Thoracic aorta (tissue), 2 donors: ENCODE measurements at regions not wholly inside any gene's neighbourhood (a gene's known extent, or its start where the extent isn't known, plus 50 kb on each side); places are given as distances from the start of the nearest gene placed in this dataset.

ENCODE experiments used
- ATAC-seq: fragments of 150-250 bp; one replicate; pipeline ENCODE4 v1.8.0; 2017; ENCODE audit warnings: low read depth; ENCODE audit not compliant: insufficient number of reproducible peaks, low FRiP score
- DNase-seq: peaks from one replicate; pipeline ENCODE4 v3.0.0-alpha.2; 2020; ENCODE audit warnings: low spot score
- H3K27ac ChIP-seq, 2 donors: fragments of 200-600 bp; sonication (generic); 1 replicate in 1 of 2; 2 replicates in 1 of 2; pipeline ENCODE4 v1.5.1; 2016; ENCODE audit warnings: mild to moderate bottlenecking in 2 of 2, moderate library complexity in 2 of 2
- H3K27me3 ChIP-seq: fragments of 200-600 bp; sonication (generic); replicated peaks from 2 replicates; pipeline ENCODE4 v1.6.0; 2016; ENCODE audit warnings: mild to moderate bottlenecking; ENCODE audit not compliant: insufficient read depth
- H3K36me3 ChIP-seq: fragments of 200-600 bp; sonication (generic); one replicate; pipeline ENCODE4 v1.5.1; 2016
- H3K4me1 ChIP-seq, 2 donors: fragments of 200-600 bp; sonication (generic); 1 replicate in 1 of 2; 2 replicates in 1 of 2; pipeline versions ENCODE4 v1.5.1 to v1.6.0; 2016; ENCODE audit warnings: low read depth in 2 of 2, mild to moderate bottlenecking in 1 of 2; ENCODE audit not compliant: control insufficient read depth in 1 of 2
- H3K4me3 ChIP-seq: fragments of 200-600 bp; sonication (generic); 2 replicates; pipeline ENCODE4 v1.5.1; 2016; ENCODE audit warnings: mild to moderate bottlenecking
- H3K9me3 ChIP-seq: fragments of 200-600 bp; sonication (generic); 2 replicates; pipeline ENCODE4 v1.5.1; 2016
- TF ChIP-seq, protein P1 (sequence below): fragments of 200-600 bp; sonication (generic); IDR thresholded peaks from one replicate; pipeline ENCODE4 v1.5.1; 2019; ENCODE audit warnings: antibody characterized with exemption

DNA sequence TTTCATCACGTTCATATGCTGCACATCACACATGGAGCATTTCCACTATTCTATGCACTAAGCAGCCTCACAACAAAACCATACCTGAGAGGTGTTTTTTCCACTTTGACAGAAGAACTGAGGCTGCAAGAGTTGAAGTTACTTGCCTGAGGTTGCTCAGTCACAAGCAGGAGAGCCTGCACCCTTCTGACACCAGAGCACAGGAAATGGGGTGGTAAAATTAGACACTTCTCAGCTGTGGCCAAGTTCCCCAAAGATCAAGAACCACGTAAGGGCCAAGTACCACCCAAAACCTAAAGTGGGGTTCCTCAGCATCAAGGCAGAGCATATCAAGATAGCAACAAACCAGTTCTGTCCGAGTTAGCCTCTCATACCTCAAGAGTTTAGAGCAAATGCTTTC lies 185.8 kb downstream of the CAPZA3 start:
- Histone ChIP-seq H3K36me3 (no peaks in the 10 kb centered on the region), H3K4me3 (no peak overlapping the region), H3K9me3 (no peaks in the 10 kb centered on the region), H3K4me1 (no peaks in the 10 kb centered on the region), H3K27ac (no peak overlapping the region), H3K27me3 (no peaks in the 10 kb centered on the region)
- ATAC-seq = no peak
- no peak for DNase-seq
- TF ChIP-seq, protein P1, sequence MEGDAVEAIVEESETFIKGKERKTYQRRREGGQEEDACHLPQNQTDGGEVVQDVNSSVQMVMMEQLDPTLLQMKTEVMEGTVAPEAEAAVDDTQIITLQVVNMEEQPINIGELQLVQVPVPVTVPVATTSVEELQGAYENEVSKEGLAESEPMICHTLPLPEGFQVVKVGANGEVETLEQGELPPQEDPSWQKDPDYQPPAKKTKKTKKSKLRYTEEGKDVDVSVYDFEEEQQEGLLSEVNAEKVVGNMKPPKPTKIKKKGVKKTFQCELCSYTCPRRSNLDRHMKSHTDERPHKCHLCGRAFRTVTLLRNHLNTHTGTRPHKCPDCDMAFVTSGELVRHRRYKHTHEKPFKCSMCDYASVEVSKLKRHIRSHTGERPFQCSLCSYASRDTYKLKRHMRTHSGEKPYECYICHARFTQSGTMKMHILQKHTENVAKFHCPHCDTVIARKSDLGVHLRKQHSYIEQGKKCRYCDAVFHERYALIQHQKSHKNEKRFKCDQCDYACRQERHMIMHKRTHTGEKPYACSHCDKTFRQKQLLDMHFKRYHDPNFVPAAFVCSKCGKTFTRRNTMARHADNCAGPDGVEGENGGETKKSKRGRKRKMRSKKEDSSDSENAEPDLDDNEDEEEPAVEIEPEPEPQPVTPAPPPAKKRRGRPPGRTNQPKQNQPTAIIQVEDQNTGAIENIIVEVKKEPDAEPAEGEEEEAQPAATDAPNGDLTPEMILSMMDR = no peak

DNA sequence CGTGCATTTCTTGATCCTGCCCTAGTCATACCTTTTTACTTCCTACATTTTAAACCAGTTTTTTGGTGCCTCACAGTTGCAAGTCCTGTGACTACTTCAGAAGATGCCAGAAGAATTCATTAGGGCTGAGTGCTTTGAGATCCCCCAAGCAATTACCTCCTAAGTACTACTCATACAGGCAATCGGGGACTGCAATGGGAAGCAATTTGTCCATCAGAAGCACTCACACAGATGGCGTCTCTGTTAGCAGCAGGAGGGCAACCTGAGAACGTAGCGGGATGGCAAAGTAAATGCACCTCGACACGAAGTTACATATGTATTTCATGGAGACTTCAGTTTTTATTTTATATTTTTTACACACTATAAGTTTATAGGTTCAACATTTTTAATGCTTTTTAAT lies 188.3 kb downstream of the CAPZA3 start:
- Histone ChIP-seq H3K4me3 (no peak overlapping the region), H3K9me3 (no peaks in the 10 kb centered on the region), H3K27ac (no peak overlapping the region), H3K27me3 (no peaks in the 10 kb centered on the region), H3K4me1 (no peaks in the 10 kb centered on the region), H3K36me3 (no peaks in the 10 kb centered on the region)
- ATAC-seq (no peak), DNase-seq (no peak)
- TF ChIP-seq, protein P1 = no peak

DNA sequence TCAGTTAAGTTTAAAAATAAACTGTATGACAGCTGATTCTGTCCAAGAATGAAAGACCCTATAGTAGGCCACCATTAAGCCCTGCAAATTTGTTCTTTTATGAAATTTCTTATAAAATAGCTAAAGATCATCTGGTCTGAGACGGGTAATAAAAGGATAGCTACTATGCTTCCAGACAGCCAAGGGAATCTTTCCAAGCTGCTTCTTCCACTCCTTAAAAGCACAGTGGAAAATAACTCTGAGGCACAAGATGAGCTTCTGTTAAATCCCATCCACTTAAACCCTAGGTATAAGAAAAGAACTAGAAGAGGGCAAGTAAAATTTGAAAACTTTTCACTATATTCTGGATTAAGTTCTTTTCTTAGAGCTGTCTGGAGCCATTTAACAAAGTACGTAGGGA lies 194.3 kb downstream of the CAPZA3 start:
- H3K27ac ChIP-seq = no peak overlapping the region
- no peaks in the 10 kb centered on the region for H3K4me1 ChIP-seq
- TF ChIP-seq, protein P1 = no peak
- H3K36me3 ChIP-seq = no peaks in the 10 kb centered on the region
- no peak for DNase-seq
- ATAC-seq = no peak
- no peaks in the 10 kb centered on the region for H3K27me3 ChIP-seq
- H3K4me3 ChIP-seq = no peak overlapping the region
- no peaks in the 10 kb centered on the region for H3K9me3 ChIP-seq

DNA sequence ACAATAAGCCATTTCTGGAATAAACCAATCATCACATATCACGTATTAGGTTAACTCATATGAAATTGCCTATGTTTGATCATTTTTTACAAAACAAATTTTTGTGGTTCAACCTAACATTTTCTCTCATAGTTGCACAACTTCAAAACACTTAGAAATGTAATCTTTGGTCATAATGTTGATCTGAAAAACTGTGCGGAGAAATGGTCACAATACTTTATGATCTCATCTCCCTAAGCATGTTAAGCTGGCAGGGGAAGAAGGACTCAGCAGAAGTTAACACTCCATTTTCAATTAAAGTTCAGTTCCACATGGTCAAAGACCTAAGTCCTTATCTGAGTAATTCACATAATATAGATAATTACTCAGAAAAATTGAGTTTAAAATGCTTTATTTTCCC lies 194.8 kb downstream of the CAPZA3 start:
- TF ChIP-seq, protein P1 = no peak
- H3K27ac ChIP-seq = no peak overlapping the region
- ATAC-seq (no peak), DNase-seq (no peak)
- no peaks in the 10 kb centered on the region for H3K4me1 ChIP-seq
- no peaks in the 10 kb centered on the region for H3K27me3 ChIP-seq
- no peaks in the 10 kb centered on the region for H3K9me3 ChIP-seq
- H3K4me3 ChIP-seq = no peak overlapping the region
- no peaks in the 10 kb centered on the region for H3K36me3 ChIP-seq

DNA sequence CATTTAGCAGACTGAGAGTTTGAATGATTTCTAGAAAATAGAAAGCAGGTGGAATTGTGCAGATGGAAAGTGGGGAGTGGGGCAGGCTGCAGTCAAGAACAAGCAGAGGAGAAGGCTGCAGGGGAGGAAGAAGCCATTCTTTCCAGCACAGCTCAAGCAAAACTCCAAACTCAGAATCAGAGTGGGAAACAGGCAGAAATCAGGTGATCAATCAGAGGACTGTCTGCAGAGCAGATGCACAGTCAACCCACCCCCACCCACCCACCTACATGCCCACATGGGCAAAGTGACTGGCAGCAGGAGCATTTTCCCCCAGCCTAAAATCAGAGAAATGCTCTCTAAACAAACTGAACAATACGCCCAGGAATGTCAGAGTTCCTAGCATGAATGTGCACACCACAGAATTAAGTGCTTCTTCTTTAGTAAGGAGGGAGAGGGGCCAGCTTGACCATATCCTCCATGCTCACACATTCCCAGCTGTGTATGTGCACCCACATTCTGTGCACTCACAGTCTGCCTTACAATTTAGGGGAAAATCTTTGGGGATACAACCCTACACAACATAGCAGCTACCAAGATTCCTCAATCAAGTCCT lies 194.1 kb upstream of the PLEKHA5 start:
- DNase-seq (no peak), ATAC-seq (no peak)
- Histone ChIP-seq H3K27me3 (no peaks in the 10 kb centered on the region), H3K9me3 (no peaks in the 10 kb centered on the region), H3K36me3 (no peaks in the 10 kb centered on the region), H3K4me3 (no peak overlapping the region), H3K4me1 (no peaks in the 10 kb centered on the region), H3K27ac (no peak overlapping the region)
- TF ChIP-seq, protein P1 = no peak
